ENCODE measurements at regions not wholly inside any gene's neighbourhood (a gene's known extent, or its start where the extent isn't known, plus 50 kb on each side); places are given as distances from the start of the nearest gene placed in this dataset.

DNA sequence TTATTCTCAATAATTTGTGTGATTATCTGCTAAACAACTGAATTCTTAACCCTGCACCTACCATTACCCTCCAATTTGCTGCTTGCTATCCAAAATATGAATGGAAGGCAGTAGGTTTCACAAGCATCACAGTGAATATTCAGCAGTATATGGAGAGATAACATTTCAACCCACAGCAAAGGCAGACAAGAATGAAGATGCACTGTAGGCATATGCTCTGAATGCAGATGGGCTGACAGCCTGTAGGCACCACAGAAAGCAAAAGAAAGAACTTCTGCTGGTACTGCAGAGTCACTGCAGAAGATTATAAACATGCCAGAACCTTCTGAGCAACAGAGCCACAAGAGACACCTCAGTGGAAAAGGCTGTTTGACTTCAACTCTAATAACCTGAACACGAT lies 63.6 kb upstream of the SLC12A2 start:
- no peak for DNase-seq (ENCODE audit: low read depth)
- TF ChIP-seq, protein P1, sequence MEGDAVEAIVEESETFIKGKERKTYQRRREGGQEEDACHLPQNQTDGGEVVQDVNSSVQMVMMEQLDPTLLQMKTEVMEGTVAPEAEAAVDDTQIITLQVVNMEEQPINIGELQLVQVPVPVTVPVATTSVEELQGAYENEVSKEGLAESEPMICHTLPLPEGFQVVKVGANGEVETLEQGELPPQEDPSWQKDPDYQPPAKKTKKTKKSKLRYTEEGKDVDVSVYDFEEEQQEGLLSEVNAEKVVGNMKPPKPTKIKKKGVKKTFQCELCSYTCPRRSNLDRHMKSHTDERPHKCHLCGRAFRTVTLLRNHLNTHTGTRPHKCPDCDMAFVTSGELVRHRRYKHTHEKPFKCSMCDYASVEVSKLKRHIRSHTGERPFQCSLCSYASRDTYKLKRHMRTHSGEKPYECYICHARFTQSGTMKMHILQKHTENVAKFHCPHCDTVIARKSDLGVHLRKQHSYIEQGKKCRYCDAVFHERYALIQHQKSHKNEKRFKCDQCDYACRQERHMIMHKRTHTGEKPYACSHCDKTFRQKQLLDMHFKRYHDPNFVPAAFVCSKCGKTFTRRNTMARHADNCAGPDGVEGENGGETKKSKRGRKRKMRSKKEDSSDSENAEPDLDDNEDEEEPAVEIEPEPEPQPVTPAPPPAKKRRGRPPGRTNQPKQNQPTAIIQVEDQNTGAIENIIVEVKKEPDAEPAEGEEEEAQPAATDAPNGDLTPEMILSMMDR (conservative IDR thresholded peaks at IDR 0.05; ENCODE audit: low read length) = no peak
- no peak overlapping the region for H3K4me3 ChIP-seq (ENCODE audit: low read length)

DNA sequence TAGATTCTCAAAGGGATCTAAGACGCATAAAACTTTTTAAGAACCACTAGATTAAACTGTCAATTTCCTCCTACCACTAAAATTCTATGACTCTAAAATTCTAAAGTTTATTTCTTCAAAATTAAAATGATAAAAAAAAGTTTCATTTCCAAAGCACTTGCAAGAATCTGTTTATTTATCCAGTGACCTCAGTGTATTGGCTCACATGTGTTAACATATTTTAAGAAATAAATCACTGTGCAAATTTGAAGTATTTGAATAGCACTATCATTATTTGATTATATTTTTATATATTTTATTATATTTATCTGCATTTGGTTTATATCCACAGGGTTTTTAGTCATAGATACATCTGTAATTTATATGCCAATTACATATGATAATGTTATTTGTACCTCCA lies 62.2 kb upstream of the SLC12A2 start:
- H3K4me3 ChIP-seq (ENCODE audit: low read length) = no peak overlapping the region
- no peak for DNase-seq (ENCODE audit: low read depth)
- TF ChIP-seq, protein P1 (conservative IDR thresholded peaks at IDR 0.05; ENCODE audit: low read length) = no peak

Measured in AG10803 (cell line).